ENCODE measurements at regions not wholly inside any gene's neighbourhood (a gene's known extent, or its start where the extent isn't known, plus 50 kb on each side); places are given as distances from the start of the nearest gene placed in this dataset.

- Histone ChIP-seq H2AFZ (no peak overlapping the region), H3K9me3 (ENCODE audit: control insufficient read depth, low read length) (no peaks in the 10 kb centered on the region), H3K9ac (no peak overlapping the region), H3K4me1 (peaks cover 27% of the 10 kb centered on the region), H3K27ac (no peak overlapping the region), H3K27me3 (ENCODE audit: control insufficient read depth, insufficient read depth, low read length) (no peaks in the 10 kb centered on the region), H3K4me2 (ENCODE audit: low read length) (no peak overlapping the region), H3K36me3 (ENCODE audit: control insufficient read depth, insufficient read depth, low read length) (no peaks in the 10 kb centered on the region), H3K79me2 (no peaks in the 10 kb centered on the region), H3K4me3 (ENCODE audit: low read depth, low read length) (no peak overlapping the region)
- no peak for TF ChIP-seq CTCF (IDR thresholded peaks at IDR 0.05)
Observed at GRCh38 chr14:61129168-61129745, 148.2 kb downstream of the SLC38A6 start.

- H3K9ac ChIP-seq: no peak overlapping the region
- no peaks in the 10 kb centered on the region for H3K79me2 ChIP-seq
- no peaks in the 10 kb centered on the region for H3K9me3 ChIP-seq (ENCODE audit: control insufficient read depth, low read length)
- no peak overlapping the region for H2AFZ ChIP-seq
- no peak overlapping the region for H3K4me3 ChIP-seq (ENCODE audit: low read depth, low read length)
- no peak for TF ChIP-seq CTCF (IDR thresholded peaks at IDR 0.05)
- no peaks in the 10 kb centered on the region for H3K36me3 ChIP-seq (ENCODE audit: control insufficient read depth, insufficient read depth, low read length)
- H3K4me1 ChIP-seq: peaks cover 27% of the 10 kb centered on the region
- H3K4me2 ChIP-seq (ENCODE audit: low read length): no peak overlapping the region
- H3K27me3 ChIP-seq (ENCODE audit: control insufficient read depth, insufficient read depth, low read length): no peaks in the 10 kb centered on the region
- H3K27ac ChIP-seq: no peak overlapping the region
Observed at GRCh38 chr14:61128382-61129167, 147.5 kb downstream of the SLC38A6 start.

- Histone ChIP-seq H3K27ac (peak overlapping the region; percentile 81), H3K79me2 (no peaks in the 10 kb centered on the region), H3K9me3 (ENCODE audit: control insufficient read depth, low read length) (no peaks in the 10 kb centered on the region), H3K9ac (no peak overlapping the region), H2AFZ (peak overlapping the region; percentile 81), H3K27me3 (ENCODE audit: control insufficient read depth, insufficient read depth, low read length) (no peaks in the 10 kb centered on the region), H3K4me3 (ENCODE audit: low read depth, low read length) (no peak overlapping the region), H3K36me3 (ENCODE audit: control insufficient read depth, insufficient read depth, low read length) (no peaks in the 10 kb centered on the region), H3K4me1 (peaks cover 27% of the 10 kb centered on the region), H3K4me2 (ENCODE audit: low read length) (no peak overlapping the region)
- no peak for TF ChIP-seq CTCF (IDR thresholded peaks at IDR 0.05)
Observed at GRCh38 chr14:61126603-61127498, 145.8 kb downstream of the SLC38A6 start.

GRCh38 chr14:61125867-61126572 lies 145.0 kb downstream of the SLC38A6 start:
- no peak overlapping the region for H3K9ac ChIP-seq
- peak overlapping the region; percentile 81 for H3K27ac ChIP-seq
- no peak for TF ChIP-seq CTCF (IDR thresholded peaks at IDR 0.05)
- H3K36me3 ChIP-seq (ENCODE audit: control insufficient read depth, insufficient read depth, low read length): no peaks in the 10 kb centered on the region
- no peaks in the 10 kb centered on the region for H3K79me2 ChIP-seq
- H3K4me1 ChIP-seq: peaks cover 27% of the 10 kb centered on the region
- H3K27me3 ChIP-seq (ENCODE audit: control insufficient read depth, insufficient read depth, low read length): no peaks in the 10 kb centered on the region
- H2AFZ ChIP-seq: peak overlapping the region; percentile 81
- no peak overlapping the region for H3K4me3 ChIP-seq (ENCODE audit: low read depth, low read length)
- H3K4me2 ChIP-seq (ENCODE audit: low read length): peak overlapping the region; percentile 18
- no peaks in the 10 kb centered on the region for H3K9me3 ChIP-seq (ENCODE audit: control insufficient read depth, low read length)
